H1 (cell line): ENCODE measurements at regions not wholly inside any gene's neighbourhood (a gene's known extent, or its start where the extent isn't known, plus 50 kb on each side); places are given as distances from the start of the nearest gene placed in this dataset.

Source experiments
- CTCF ChIA-PET: fragments of 300-600 bp; sonication (Branson Sonifier 250); formaldehyde crosslinking; loops from one replicate; lab custom pipeline; 2021; ENCODE audit not compliant: partially characterized antibody; lab: Charles Lee
- POLR2A ChIA-PET: fragments of 300-600 bp; sonication (Branson Sonifier 250); formaldehyde crosslinking; loops from one replicate; lab custom pipeline; 2021; ENCODE audit warnings: inconsistent platforms; ENCODE audit not compliant: partially characterized antibody; lab: Charles Lee
- DNase-seq, 2 experiments: peaks; one replicate each; pipeline versions ENCODE4 v3.0.0 to v3.0.0-alpha.2; 2010 to 2022; ENCODE audit warnings: low spot score in 2 of 2, low read depth in 1 of 2, mixed read lengths in 1 of 2
- FAIRE-seq: peaks from 2 replicates; lab custom pipeline; 2011; peaks lifted over from hg19 to GRCh38; lab: Jason Lieb, UNC
- H2AFZ ChIP-seq: 2 replicates; pipeline ENCODE4 v1.8.1; 2012; ENCODE audit warnings: low read length, inconsistent platforms
- H2AK5ac ChIP-seq: 2 replicates; pipeline ENCODE4 v1.6.1; 2013; ENCODE audit warnings: low read depth, low read length
- H2BK120ac ChIP-seq: replicated peaks from 2 replicates; pipeline ENCODE3; 2013; ENCODE audit warnings: low read depth, low read length, inconsistent platforms
- H2BK12ac ChIP-seq: 2 replicates; pipeline ENCODE4 v1.6.1; 2013; ENCODE audit warnings: low read depth, low read length
- H2BK15ac ChIP-seq: 2 replicates; pipeline ENCODE4 v1.6.1; 2013; ENCODE audit warnings: low read length
- H2BK20ac ChIP-seq: 2 replicates; pipeline ENCODE4 v1.6.1; 2013; ENCODE audit warnings: low read length
- H2BK5ac ChIP-seq: 2 replicates; pipeline ENCODE4 v1.6.1; 2013; ENCODE audit warnings: low read depth, low read length
- H3K14ac ChIP-seq: 2 replicates; pipeline ENCODE4 v1.6.1; 2013; ENCODE audit warnings: inconsistent platforms; ENCODE audit not compliant: insufficient read length
- H3K18ac ChIP-seq: 2 replicates; pipeline ENCODE4 v1.6.1; 2013; ENCODE audit warnings: low read length; ENCODE audit errors: extremely low read depth
- H3K23ac ChIP-seq: 2 replicates; pipeline ENCODE4 v1.6.1; 2013; ENCODE audit warnings: inconsistent platforms; ENCODE audit not compliant: insufficient read length
- H3K23me2 ChIP-seq: 2 replicates; pipeline ENCODE4 v1.6.1; 2013; ENCODE audit warnings: low read depth, low read length
- H3K27ac ChIP-seq: 2 replicates; pipeline ENCODE4 v1.6.1; 2011; ENCODE audit warnings: low read depth, low read length, inconsistent platforms
- H3K27me3 ChIP-seq, 4 experiments: replicated peaks in 1 of 4; 1 replicate in 1 of 4; 2 replicates in 3 of 4; pipeline versions ENCODE4 v1.6.1 to v1.8.1; 2011 to 2013; ENCODE audit warnings: low read length in 3 of 4, mild to moderate bottlenecking in 3 of 4, inconsistent platforms in 2 of 4, mixed read lengths in 2 of 4, moderate library complexity in 1 of 4; ENCODE audit not compliant: control insufficient read depth in 3 of 4, insufficient read depth in 3 of 4; ENCODE audit errors: extremely low read depth in 1 of 4
- H3K36me3 ChIP-seq, 4 experiments: 2 replicates each; pipeline versions ENCODE4 v1.6.1 to v1.8.1; 2011 to 2013; ENCODE audit warnings: mild to moderate bottlenecking in 4 of 4, low read length in 3 of 4, moderate library complexity in 2 of 4, control low read depth in 1 of 4, inconsistent platforms in 1 of 4; ENCODE audit not compliant: insufficient read depth in 4 of 4, control insufficient read depth in 2 of 4
- H3K4ac ChIP-seq: replicated peaks from 2 replicates; pipeline ENCODE3; 2013; ENCODE audit warnings: low read length, low read depth, mixed read lengths, inconsistent platforms; ENCODE audit not compliant: insufficient read length
- H3K4me1 ChIP-seq, 4 experiments: replicated peaks in 1 of 4; 1 replicate in 1 of 4; 2 replicates in 3 of 4; pipeline versions ENCODE4 v1.6.1 to v1.8.1; 2011 to 2013; ENCODE audit warnings: low read length in 3 of 4, inconsistent platforms in 2 of 4, mixed read lengths in 1 of 4; ENCODE audit not compliant: insufficient read depth in 4 of 4, control insufficient read depth in 3 of 4
- H3K4me2 ChIP-seq, 2 experiments: 2 replicates each; pipeline versions ENCODE4 v1.6.1 to v1.8.1; 2011 to 2013; ENCODE audit warnings: low read depth in 2 of 2, low read length in 2 of 2, control low read depth in 1 of 2, inconsistent platforms in 1 of 2, mild to moderate bottlenecking in 1 of 2; ENCODE audit not compliant: insufficient read depth in 1 of 2
- H3K4me3 ChIP-seq, 4 experiments: fragments of 200-600, 300-600 bp in 1 of 4; sonication (generic), shearing (Covaris generic), sonication (Bioruptor Twin) in 1 of 4; 2 replicates each; pipeline versions ENCODE4 v1.5.1 to v1.8.1; 2011 to 2016; ENCODE audit warnings: low read length in 4 of 4, low read depth in 3 of 4, control low read depth in 2 of 4, inconsistent platforms in 2 of 4, mild to moderate bottlenecking in 2 of 4, mixed read lengths in 1 of 4, moderate library complexity in 1 of 4; ENCODE audit not compliant: insufficient read depth in 2 of 4; ENCODE audit errors: extremely low read depth in 1 of 4
- H3K56ac ChIP-seq: replicated peaks from 2 replicates; pipeline ENCODE3; 2013; ENCODE audit warnings: low read depth, mild to moderate bottlenecking, mixed read lengths, low read length, inconsistent platforms; ENCODE audit not compliant: insufficient read length
- H3K79me1 ChIP-seq: 2 replicates; pipeline ENCODE4 v1.6.1; 2013; ENCODE audit warnings: low read depth, low read length, control low read depth
- H3K79me2 ChIP-seq, 2 experiments: 2 replicates each; pipeline versions ENCODE4 v1.6.1 to v1.8.1; 2012 to 2013; ENCODE audit warnings: low read length in 2 of 2, mild to moderate bottlenecking in 2 of 2, inconsistent platforms in 1 of 2; ENCODE audit not compliant: insufficient read depth in 2 of 2, control insufficient read depth in 1 of 2
- H3K9ac ChIP-seq, 4 experiments: replicated peaks in 1 of 4; 1 replicate in 1 of 4; 2 replicates in 3 of 4; pipeline versions ENCODE4 v1.6.1 to v1.8.1; 2011 to 2013; ENCODE audit warnings: low read depth in 3 of 4, low read length in 3 of 4, control low read depth in 2 of 4, mild to moderate bottlenecking in 2 of 4, moderate library complexity in 2 of 4, inconsistent platforms in 1 of 4; ENCODE audit errors: extremely low read depth in 1 of 4
- H3K9me3 ChIP-seq, 2 experiments: 2 replicates each; pipeline versions ENCODE4 v1.6.1 to v1.8.1; 2012 to 2013; ENCODE audit warnings: mild to moderate bottlenecking in 2 of 2, moderate library complexity in 2 of 2, control low read depth in 1 of 2, inconsistent platforms in 1 of 2, low read depth in 1 of 2, low read length in 1 of 2, mixed read lengths in 1 of 2; ENCODE audit not compliant: insufficient read depth in 2 of 2
- H4K20me1 ChIP-seq, 2 experiments: replicated peaks in 1 of 2; 2 replicates each; pipeline versions ENCODE3 to v1.8.1; 2011 to 2013; ENCODE audit warnings: inconsistent platforms in 2 of 2, low read length in 2 of 2, mild to moderate bottlenecking in 1 of 2; ENCODE audit not compliant: insufficient read depth in 2 of 2, control insufficient read depth in 1 of 2
- H4K5ac ChIP-seq: 2 replicates; pipeline ENCODE4 v1.6.1; 2013; ENCODE audit warnings: low read length, low read depth, mixed read lengths, inconsistent platforms; ENCODE audit not compliant: insufficient read length
- H4K8ac ChIP-seq: 2 replicates; pipeline ENCODE4 v1.8.0; 2013; ENCODE audit warnings: mild to moderate bottlenecking, moderate library complexity, low read length, inconsistent platforms; ENCODE audit not compliant: insufficient read depth; ENCODE audit errors: extremely low read depth
- H4K91ac ChIP-seq: replicated peaks from 2 replicates; pipeline ENCODE3; 2013; ENCODE audit warnings: low read length, mixed read lengths, inconsistent platforms; ENCODE audit not compliant: insufficient read length
- HDAC6 ChIP-seq: IDR thresholded peaks from one replicate; pipeline ENCODE4 v1.7.1; 2012; ENCODE audit warnings: low read depth, mild to moderate bottlenecking, inconsistent platforms, low read length, moderate library complexity
- JUN ChIP-seq: IDR thresholded peaks from 2 replicates; pipeline ENCODE4 v1.6.1; 2011; ENCODE audit warnings: low read depth, mild to moderate bottlenecking, improper control_type of control experiment, low read length
- SIN3A ChIP-seq, 2 experiments: IDR thresholded peaks in 1 of 2; conservative IDR thresholded peaks in 1 of 2; 2 replicates each; pipeline ENCODE4 v1.6.1; 2011 to 2012; ENCODE audit warnings: low read length in 2 of 2, improper control_type of control experiment in 1 of 2, low read depth in 1 of 2, mild to moderate bottlenecking in 1 of 2
- SIRT6 ChIP-seq: IDR thresholded peaks from one replicate; pipeline ENCODE4 v1.7.1; 2012; ENCODE audit warnings: low read length, inconsistent platforms
- SIX5 ChIP-seq: IDR thresholded peaks from 2 replicates; pipeline ENCODE4 v1.6.1; 2011; ENCODE audit warnings: mild to moderate bottlenecking, low read depth, low read length
- SRF ChIP-seq: IDR thresholded peaks from 2 replicates; pipeline ENCODE4 v1.6.1; 2011; ENCODE audit warnings: mild to moderate bottlenecking, low read depth, low read length, moderate library complexity
- TAF1 ChIP-seq: IDR thresholded peaks from 2 replicates; pipeline ENCODE4 v1.6.1; 2011; ENCODE audit warnings: mild to moderate bottlenecking, low read depth, low read length
- WGBS, 2 experiments: shearing (Covaris generic) in 1 of 2; methylation state at CpG; one replicate each; pipeline versions ENCODE4 v1.1.6 to v1.1.7; 2013 to 2015; ENCODE audit warnings: low lambda C conversion rate in 2 of 2, mixed read lengths in 2 of 2, inconsistent platforms in 1 of 2, low coverage in 1 of 2, missing lambda C conversion rate in 1 of 2; ENCODE audit not compliant: insufficient replicate concordance in 2 of 2, insufficient coverage in 1 of 2, insufficient read length in 1 of 2; ENCODE audit errors: extremely low coverage in 1 of 2, missing lambda C conversion rate in 1 of 2; 5-methylcytosine and 5-hydroxymethylcytosine counted together

DNA sequence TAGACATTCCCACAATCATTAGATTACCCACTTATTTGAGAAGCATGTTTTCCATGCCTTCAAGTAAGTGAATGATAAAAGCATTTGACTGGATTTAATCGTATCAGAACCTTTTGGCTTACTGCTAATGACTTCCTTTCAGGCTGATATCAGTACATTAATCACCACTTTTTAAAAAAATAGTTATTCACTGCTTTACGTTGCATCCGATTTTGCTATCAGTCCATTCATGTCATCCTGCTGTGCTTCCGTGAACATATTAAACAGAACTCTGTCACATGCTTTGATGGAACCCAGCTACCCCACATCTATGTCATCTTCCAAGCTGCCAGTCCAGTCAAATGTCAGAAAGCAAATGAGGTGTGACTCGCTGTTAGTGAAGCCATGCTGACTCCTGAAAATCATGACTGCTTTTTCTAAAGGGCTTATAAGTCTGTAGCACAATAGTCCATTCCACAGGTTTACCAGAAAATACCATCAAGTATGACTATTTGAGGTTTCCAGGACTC, 440.9 kb downstream of the IRS2 start:
- Histone ChIP-seq H3K79me1 (no peaks in the 10 kb centered on the region), H3K56ac (no peak overlapping the region), H2BK20ac (no peak overlapping the region), H3K4me1 (no peaks in the 10 kb centered on the region), H3K9ac (no peak overlapping the region), H3K27me3 (no peaks in the 10 kb centered on the region), H2BK15ac (no peak overlapping the region), H4K20me1 (no peaks in the 10 kb centered on the region), H3K23me2 (no peaks in the 10 kb centered on the region), H3K4me2 (no peak overlapping the region), H2AFZ (no peak overlapping the region), H3K4ac (no peak overlapping the region), H4K91ac (no peak overlapping the region), H3K18ac (no peak overlapping the region), H3K36me3 (no peaks in the 10 kb centered on the region), H3K14ac (no peak overlapping the region), H4K5ac (no peak overlapping the region), H2BK120ac (no peak overlapping the region), H2BK12ac (no peak overlapping the region), H4K8ac (no peak overlapping the region), H3K27ac (no peak overlapping the region), H2AK5ac (no peak overlapping the region), H3K79me2 (no peaks in the 10 kb centered on the region), H3K9me3 (no peaks in the 10 kb centered on the region; a peak in 1 of 4 replicates), H3K23ac (no peak overlapping the region), H3K4me3 (no peak overlapping the region), H2BK5ac (no peak overlapping the region)
- DNase-seq (no peak), FAIRE-seq (no peak)
- TF ChIP-seq JUN (no peak), SIRT6 (no peak), SRF (no peak), SIN3A (conservative IDR thresholded peaks at IDR 0.05 in 1 of 2, IDR thresholded peaks at IDR 0.05 in 1 of 2; ENCODE audit: low read depth in 1 of 2, low read length in 2 of 2) (no peak), SIX5 (no peak), TAF1 (no peak), HDAC6 (no peak)
- ChIA-PET POLR2A (no interaction called here), CTCF (interaction anchor here (0.8 kb wide), 1 partner anchor 285 kb away, joined by 3 read pairs; no protein-coding TSS in a partner anchor)
- WGBS, 2 experiments: 91% methylated on average over 5 of the region's 5 CpGs; no CpG with 5 or more reads in 1 of the 2 experiments
